H1 (cell line): ENCODE measurements at regions not wholly inside any gene's neighbourhood (a gene's known extent, or its start where the extent isn't known, plus 50 kb on each side); places are given as distances from the start of the nearest gene placed in this dataset.

Experiments
- CTCF ChIA-PET: fragments of 300-600 bp; sonication (Branson Sonifier 250); formaldehyde crosslinking; loops from one replicate; lab custom pipeline; 2021; ENCODE audit not compliant: partially characterized antibody; lab: Charles Lee
- POLR2A ChIA-PET: fragments of 300-600 bp; sonication (Branson Sonifier 250); formaldehyde crosslinking; loops from one replicate; lab custom pipeline; 2021; ENCODE audit warnings: inconsistent platforms; ENCODE audit not compliant: partially characterized antibody; lab: Charles Lee
- DNase-seq, 2 experiments: peaks; one replicate each; pipeline versions ENCODE4 v3.0.0 to v3.0.0-alpha.2; 2010 to 2022; ENCODE audit warnings: low spot score in 2 of 2, low read depth in 1 of 2, mixed read lengths in 1 of 2
- FAIRE-seq: peaks from 2 replicates; lab custom pipeline; 2011; peaks lifted over from hg19 to GRCh38; lab: Jason Lieb, UNC
- H2AFZ ChIP-seq: 2 replicates; pipeline ENCODE4 v1.8.1; 2012; ENCODE audit warnings: low read length, inconsistent platforms
- H2AK5ac ChIP-seq: 2 replicates; pipeline ENCODE4 v1.6.1; 2013; ENCODE audit warnings: low read depth, low read length
- H2BK120ac ChIP-seq: replicated peaks from 2 replicates; pipeline ENCODE3; 2013; ENCODE audit warnings: low read depth, low read length, inconsistent platforms
- H2BK12ac ChIP-seq: 2 replicates; pipeline ENCODE4 v1.6.1; 2013; ENCODE audit warnings: low read depth, low read length
- H2BK15ac ChIP-seq: 2 replicates; pipeline ENCODE4 v1.6.1; 2013; ENCODE audit warnings: low read length
- H2BK20ac ChIP-seq: 2 replicates; pipeline ENCODE4 v1.6.1; 2013; ENCODE audit warnings: low read length
- H2BK5ac ChIP-seq: 2 replicates; pipeline ENCODE4 v1.6.1; 2013; ENCODE audit warnings: low read depth, low read length
- H3K14ac ChIP-seq: 2 replicates; pipeline ENCODE4 v1.6.1; 2013; ENCODE audit warnings: inconsistent platforms; ENCODE audit not compliant: insufficient read length
- H3K18ac ChIP-seq: 2 replicates; pipeline ENCODE4 v1.6.1; 2013; ENCODE audit warnings: low read length; ENCODE audit errors: extremely low read depth
- H3K23ac ChIP-seq: 2 replicates; pipeline ENCODE4 v1.6.1; 2013; ENCODE audit warnings: inconsistent platforms; ENCODE audit not compliant: insufficient read length
- H3K23me2 ChIP-seq: 2 replicates; pipeline ENCODE4 v1.6.1; 2013; ENCODE audit warnings: low read depth, low read length
- H3K27ac ChIP-seq: 2 replicates; pipeline ENCODE4 v1.6.1; 2011; ENCODE audit warnings: low read depth, low read length, inconsistent platforms
- H3K27me3 ChIP-seq, 4 experiments: replicated peaks in 1 of 4; 1 replicate in 1 of 4; 2 replicates in 3 of 4; pipeline versions ENCODE4 v1.6.1 to v1.8.1; 2011 to 2013; ENCODE audit warnings: low read length in 3 of 4, mild to moderate bottlenecking in 3 of 4, inconsistent platforms in 2 of 4, mixed read lengths in 2 of 4, moderate library complexity in 1 of 4; ENCODE audit not compliant: control insufficient read depth in 3 of 4, insufficient read depth in 3 of 4; ENCODE audit errors: extremely low read depth in 1 of 4
- H3K36me3 ChIP-seq, 4 experiments: 2 replicates each; pipeline versions ENCODE4 v1.6.1 to v1.8.1; 2011 to 2013; ENCODE audit warnings: mild to moderate bottlenecking in 4 of 4, low read length in 3 of 4, moderate library complexity in 2 of 4, control low read depth in 1 of 4, inconsistent platforms in 1 of 4; ENCODE audit not compliant: insufficient read depth in 4 of 4, control insufficient read depth in 2 of 4
- H3K4ac ChIP-seq: replicated peaks from 2 replicates; pipeline ENCODE3; 2013; ENCODE audit warnings: low read length, low read depth, mixed read lengths, inconsistent platforms; ENCODE audit not compliant: insufficient read length
- H3K4me1 ChIP-seq, 4 experiments: replicated peaks in 1 of 4; 1 replicate in 1 of 4; 2 replicates in 3 of 4; pipeline versions ENCODE4 v1.6.1 to v1.8.1; 2011 to 2013; ENCODE audit warnings: low read length in 3 of 4, inconsistent platforms in 2 of 4, mixed read lengths in 1 of 4; ENCODE audit not compliant: insufficient read depth in 4 of 4, control insufficient read depth in 3 of 4
- H3K4me2 ChIP-seq, 2 experiments: 2 replicates each; pipeline versions ENCODE4 v1.6.1 to v1.8.1; 2011 to 2013; ENCODE audit warnings: low read depth in 2 of 2, low read length in 2 of 2, control low read depth in 1 of 2, inconsistent platforms in 1 of 2, mild to moderate bottlenecking in 1 of 2; ENCODE audit not compliant: insufficient read depth in 1 of 2
- H3K4me3 ChIP-seq, 4 experiments: fragments of 200-600, 300-600 bp in 1 of 4; sonication (generic), shearing (Covaris generic), sonication (Bioruptor Twin) in 1 of 4; 2 replicates each; pipeline versions ENCODE4 v1.5.1 to v1.8.1; 2011 to 2016; ENCODE audit warnings: low read length in 4 of 4, low read depth in 3 of 4, control low read depth in 2 of 4, inconsistent platforms in 2 of 4, mild to moderate bottlenecking in 2 of 4, mixed read lengths in 1 of 4, moderate library complexity in 1 of 4; ENCODE audit not compliant: insufficient read depth in 2 of 4; ENCODE audit errors: extremely low read depth in 1 of 4
- H3K56ac ChIP-seq: replicated peaks from 2 replicates; pipeline ENCODE3; 2013; ENCODE audit warnings: low read depth, mild to moderate bottlenecking, mixed read lengths, low read length, inconsistent platforms; ENCODE audit not compliant: insufficient read length
- H3K79me1 ChIP-seq: 2 replicates; pipeline ENCODE4 v1.6.1; 2013; ENCODE audit warnings: low read depth, low read length, control low read depth
- H3K79me2 ChIP-seq, 2 experiments: 2 replicates each; pipeline versions ENCODE4 v1.6.1 to v1.8.1; 2012 to 2013; ENCODE audit warnings: low read length in 2 of 2, mild to moderate bottlenecking in 2 of 2, inconsistent platforms in 1 of 2; ENCODE audit not compliant: insufficient read depth in 2 of 2, control insufficient read depth in 1 of 2
- H3K9ac ChIP-seq, 4 experiments: replicated peaks in 1 of 4; 1 replicate in 1 of 4; 2 replicates in 3 of 4; pipeline versions ENCODE4 v1.6.1 to v1.8.1; 2011 to 2013; ENCODE audit warnings: low read depth in 3 of 4, low read length in 3 of 4, control low read depth in 2 of 4, mild to moderate bottlenecking in 2 of 4, moderate library complexity in 2 of 4, inconsistent platforms in 1 of 4; ENCODE audit errors: extremely low read depth in 1 of 4
- H3K9me3 ChIP-seq, 2 experiments: 2 replicates each; pipeline versions ENCODE4 v1.6.1 to v1.8.1; 2012 to 2013; ENCODE audit warnings: mild to moderate bottlenecking in 2 of 2, moderate library complexity in 2 of 2, control low read depth in 1 of 2, inconsistent platforms in 1 of 2, low read depth in 1 of 2, low read length in 1 of 2, mixed read lengths in 1 of 2; ENCODE audit not compliant: insufficient read depth in 2 of 2
- H4K20me1 ChIP-seq, 2 experiments: replicated peaks in 1 of 2; 2 replicates each; pipeline versions ENCODE3 to v1.8.1; 2011 to 2013; ENCODE audit warnings: inconsistent platforms in 2 of 2, low read length in 2 of 2, mild to moderate bottlenecking in 1 of 2; ENCODE audit not compliant: insufficient read depth in 2 of 2, control insufficient read depth in 1 of 2
- H4K5ac ChIP-seq: 2 replicates; pipeline ENCODE4 v1.6.1; 2013; ENCODE audit warnings: low read length, low read depth, mixed read lengths, inconsistent platforms; ENCODE audit not compliant: insufficient read length
- H4K8ac ChIP-seq: 2 replicates; pipeline ENCODE4 v1.8.0; 2013; ENCODE audit warnings: mild to moderate bottlenecking, moderate library complexity, low read length, inconsistent platforms; ENCODE audit not compliant: insufficient read depth; ENCODE audit errors: extremely low read depth
- H4K91ac ChIP-seq: replicated peaks from 2 replicates; pipeline ENCODE3; 2013; ENCODE audit warnings: low read length, mixed read lengths, inconsistent platforms; ENCODE audit not compliant: insufficient read length
- BCL11A ChIP-seq, 2 experiments: IDR thresholded peaks; one replicate each; pipeline ENCODE4 v1.6.1; 2011; ENCODE audit warnings: low read depth in 2 of 2, low read length in 2 of 2, mild to moderate bottlenecking in 2 of 2
- E2F6 ChIP-seq: IDR thresholded peaks from 2 replicates; pipeline ENCODE4 v1.6.1; 2012; ENCODE audit warnings: inconsistent platforms
- GABPA ChIP-seq: IDR thresholded peaks from 2 replicates; pipeline ENCODE4 v1.6.1; 2011; ENCODE audit warnings: mild to moderate bottlenecking, low read length, moderate library complexity, borderline replicate concordance; ENCODE audit not compliant: insufficient read depth
- KDM1A ChIP-seq: fragments of 200-600, 300-600 bp; sonication (generic); IDR thresholded peaks from 2 replicates; pipeline ENCODE4 v1.7.1; 2016; ENCODE audit warnings: mild to moderate bottlenecking, low read length, borderline replicate concordance
- KDM5A ChIP-seq: fragments of 200-600 bp; IDR thresholded peaks from 2 replicates; pipeline ENCODE4 v1.7.1; 2012; ENCODE audit warnings: mild to moderate bottlenecking, low read length, inconsistent platforms, mixed read lengths
- PHF8 ChIP-seq: fragments of 200-600 bp; sonication (generic); conservative IDR thresholded peaks from 2 replicates; pipeline ENCODE4 v1.7.1; 2012; ENCODE audit warnings: low read depth, mild to moderate bottlenecking, inconsistent platforms, low read length, moderate library complexity
- WGBS, 2 experiments: shearing (Covaris generic) in 1 of 2; methylation state at CpG; one replicate each; pipeline versions ENCODE4 v1.1.6 to v1.1.7; 2013 to 2015; ENCODE audit warnings: low lambda C conversion rate in 2 of 2, mixed read lengths in 2 of 2, inconsistent platforms in 1 of 2, low coverage in 1 of 2, missing lambda C conversion rate in 1 of 2; ENCODE audit not compliant: insufficient replicate concordance in 2 of 2, insufficient coverage in 1 of 2, insufficient read length in 1 of 2; ENCODE audit errors: extremely low coverage in 1 of 2, missing lambda C conversion rate in 1 of 2; 5-methylcytosine and 5-hydroxymethylcytosine counted together

- no peak overlapping the region for H4K91ac ChIP-seq
- H2BK120ac ChIP-seq: no peak overlapping the region
- H3K18ac ChIP-seq: no peak overlapping the region
- FAIRE-seq (no peak), DNase-seq (no peak)
- H3K23ac ChIP-seq: no peak overlapping the region
- no peak for TF ChIP-seq PHF8
- no peak for TF ChIP-seq BCL11A (IDR thresholded peaks at IDR 0.05; ENCODE audit: low read depth in 2 of 2, low read length in 2 of 2)
- no peak for TF ChIP-seq KDM1A
- no peak for TF ChIP-seq GABPA
- TF ChIP-seq KDM5A: no peak
- no peak for TF ChIP-seq E2F6
- H4K20me1 ChIP-seq: no peaks in the 10 kb centered on the region
- no peak overlapping the region for H3K27ac ChIP-seq
- H2AFZ ChIP-seq: no peak overlapping the region
- WGBS, 2 experiments: 82% methylated on average over 6 of the region's 6 CpGs; no CpG with 5 or more reads in 1 of the 2 experiments
- no peak overlapping the region for H3K56ac ChIP-seq
- H3K27me3 ChIP-seq: peaks cover 0 to 1% (median 0%) of the 10 kb centered on the region in 4 experiments; a peak in 1 of 7 replicates
- no peak overlapping the region for H3K4me3 ChIP-seq
- H3K9me3 ChIP-seq: no peaks in the 10 kb centered on the region
- ChIA-PET POLR2A (no interaction called here), CTCF (no interaction called here)
- no peaks in the 10 kb centered on the region for H3K79me2 ChIP-seq
- H4K5ac ChIP-seq: no peak overlapping the region
- H3K23me2 ChIP-seq: no peaks in the 10 kb centered on the region
- H3K4me2 ChIP-seq: no peak overlapping the region
- no peak overlapping the region for H3K14ac ChIP-seq
- no peaks in the 10 kb centered on the region for H3K79me1 ChIP-seq
- H3K36me3 ChIP-seq: no peaks in the 10 kb centered on the region
- H2BK5ac ChIP-seq: no peak overlapping the region
- H3K4me1 ChIP-seq: no peaks in the 10 kb centered on the region
- no peak overlapping the region for H2AK5ac ChIP-seq
- H3K9ac ChIP-seq: no peak overlapping the region
- H3K4ac ChIP-seq: no peak overlapping the region
- no peak overlapping the region for H2BK20ac ChIP-seq
- H4K8ac ChIP-seq: no peak overlapping the region
- H2BK15ac ChIP-seq: no peak overlapping the region
- no peak overlapping the region for H2BK12ac ChIP-seq
Observed at GRCh38 chr7:118029826-118030422, 154.0 kb upstream of the LSM8 start.
